ENCODE measurements at regions not wholly inside any gene's neighbourhood (a gene's known extent, or its start where the extent isn't known, plus 50 kb on each side); places are given as distances from the start of the nearest gene placed in this dataset.

DNA sequence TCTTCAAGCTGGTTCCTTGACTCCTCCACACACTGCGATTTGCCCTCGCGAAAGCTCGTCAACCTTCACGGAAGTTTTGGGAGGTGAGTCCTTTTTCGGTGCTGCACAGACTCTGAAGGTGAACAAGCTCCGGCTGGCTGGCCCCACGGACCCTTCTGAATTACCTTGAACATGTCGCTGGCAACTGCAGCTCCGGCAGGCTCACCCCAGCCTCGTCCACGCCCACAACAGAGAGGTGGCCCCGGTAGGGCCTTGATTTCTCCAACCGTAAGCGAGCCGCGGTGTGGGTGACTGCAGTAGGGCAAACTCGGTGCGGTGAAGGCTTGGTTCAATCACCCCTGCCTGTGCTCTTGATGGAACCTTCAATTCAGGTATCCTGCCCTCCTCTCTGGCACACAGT lies 1020.7 kb upstream of the GOT2 start:
- TF ChIP-seq, protein P1, sequence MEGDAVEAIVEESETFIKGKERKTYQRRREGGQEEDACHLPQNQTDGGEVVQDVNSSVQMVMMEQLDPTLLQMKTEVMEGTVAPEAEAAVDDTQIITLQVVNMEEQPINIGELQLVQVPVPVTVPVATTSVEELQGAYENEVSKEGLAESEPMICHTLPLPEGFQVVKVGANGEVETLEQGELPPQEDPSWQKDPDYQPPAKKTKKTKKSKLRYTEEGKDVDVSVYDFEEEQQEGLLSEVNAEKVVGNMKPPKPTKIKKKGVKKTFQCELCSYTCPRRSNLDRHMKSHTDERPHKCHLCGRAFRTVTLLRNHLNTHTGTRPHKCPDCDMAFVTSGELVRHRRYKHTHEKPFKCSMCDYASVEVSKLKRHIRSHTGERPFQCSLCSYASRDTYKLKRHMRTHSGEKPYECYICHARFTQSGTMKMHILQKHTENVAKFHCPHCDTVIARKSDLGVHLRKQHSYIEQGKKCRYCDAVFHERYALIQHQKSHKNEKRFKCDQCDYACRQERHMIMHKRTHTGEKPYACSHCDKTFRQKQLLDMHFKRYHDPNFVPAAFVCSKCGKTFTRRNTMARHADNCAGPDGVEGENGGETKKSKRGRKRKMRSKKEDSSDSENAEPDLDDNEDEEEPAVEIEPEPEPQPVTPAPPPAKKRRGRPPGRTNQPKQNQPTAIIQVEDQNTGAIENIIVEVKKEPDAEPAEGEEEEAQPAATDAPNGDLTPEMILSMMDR (IDR thresholded peaks at IDR 0.05), result no peak
- no peak for TF ChIP-seq POLR2A (IDR thresholded peaks at IDR 0.05)
- TF ChIP-seq POLR2AphosphoS5 (IDR thresholded peaks at IDR 0.05), result no peak

Data from upper lobe of left lung (tissue), 4 donors.